GM12864 (cell line): ENCODE measurements at regions not wholly inside any gene's neighbourhood (a gene's known extent, or its start where the extent isn't known, plus 50 kb on each side); places are given as distances from the start of the nearest gene placed in this dataset.

Experiments
- DNase-seq: peaks from one replicate; pipeline ENCODE4 v3.0.0-alpha.2; 2011; ENCODE audit warnings: low read depth
- H3K4me3 ChIP-seq: 2 replicates; pipeline ENCODE4 v1.5.1; 2011; ENCODE audit warnings: mild to moderate bottlenecking, low read depth, low read length, control low read depth
- CTCF ChIP-seq: IDR thresholded peaks from 2 replicates; pipeline ENCODE4 v1.5.1; 2011; ENCODE audit warnings: low read depth, mild to moderate bottlenecking, moderate library complexity, low read length, control low read depth, inconsistent platforms; ENCODE audit errors: missing control alignments

GRCh38 chr10:78985973-78986818 is 82.6 kb upstream of the ZMIZ1 start:
- TF ChIP-seq CTCF, result no peak
- no peak overlapping the region for H3K4me3 ChIP-seq
- DNase-seq, result no peak

GRCh38 chr10:78991187-78991586 is 77.6 kb upstream of the ZMIZ1 start:
- no peak overlapping the region for H3K4me3 ChIP-seq
- DNase-seq, result no peak
- TF ChIP-seq CTCF, result no peak

GRCh38 chr10:78992333-78992732 is 76.4 kb upstream of the ZMIZ1 start:
- no peak for TF ChIP-seq CTCF
- no peak for DNase-seq
- no peak overlapping the region for H3K4me3 ChIP-seq

GRCh38 chr10:78993261-78993945 is 75.4 kb upstream of the ZMIZ1 start:
- H3K4me3 ChIP-seq, result no peak overlapping the region
- no peak for DNase-seq
- TF ChIP-seq CTCF, result no peak

GRCh38 chr10:78995987-78996791 is 72.6 kb upstream of the ZMIZ1 start:
- no peak for DNase-seq
- H3K4me3 ChIP-seq, result no peak overlapping the region
- no peak for TF ChIP-seq CTCF

GRCh38 chr10:78996792-78997129 is 72.0 kb upstream of the ZMIZ1 start:
- no peak overlapping the region for H3K4me3 ChIP-seq
- DNase-seq, result no peak
- no peak for TF ChIP-seq CTCF
